ENCODE measurements at regions not wholly inside any gene's neighbourhood (a gene's known extent, or its start where the extent isn't known, plus 50 kb on each side); places are given as distances from the start of the nearest gene placed in this dataset.

DNA sequence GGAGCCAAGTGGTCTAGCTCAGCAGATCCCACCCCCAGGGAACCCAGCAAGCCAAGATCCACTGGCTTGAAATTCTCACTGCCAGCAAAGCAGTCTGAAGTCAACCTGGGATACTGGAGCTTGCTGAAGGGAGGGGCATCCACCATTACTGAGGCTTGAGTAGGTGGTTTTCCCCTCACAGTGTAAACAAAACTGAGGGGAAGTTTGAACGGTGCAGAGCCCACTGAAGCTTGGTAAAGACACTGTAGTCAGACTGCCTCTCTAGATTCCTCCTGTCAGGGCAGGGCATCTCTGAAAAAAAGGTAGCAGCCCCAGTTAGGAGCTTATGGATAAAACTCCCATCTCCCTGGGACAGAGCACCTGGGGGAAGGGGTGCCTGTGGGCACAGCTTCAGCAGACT lies 819.5 kb upstream of the EPHA7 start:
- TF ChIP-seq CTCF (IDR thresholded peaks at IDR 0.05) (no peak), POLR2A (IDR thresholded peaks at IDR 0.05) (no peak)

Measured in thyroid gland (tissue), 4 donors.